GM19467 (cell line): ENCODE measurements at regions not wholly inside any gene's neighbourhood (a gene's known extent, or its start where the extent isn't known, plus 50 kb on each side); places are given as distances from the start of the nearest gene placed in this dataset.

Source experiments
- ATAC-seq: cut with Tn5 transposase; IDR thresholded peaks from one replicate; pipeline ENCODE4 v1.9.1; 2021; ENCODE audit warnings: mild to moderate bottlenecking, moderate library complexity; ENCODE audit not compliant: unreplicated experiment

DNA sequence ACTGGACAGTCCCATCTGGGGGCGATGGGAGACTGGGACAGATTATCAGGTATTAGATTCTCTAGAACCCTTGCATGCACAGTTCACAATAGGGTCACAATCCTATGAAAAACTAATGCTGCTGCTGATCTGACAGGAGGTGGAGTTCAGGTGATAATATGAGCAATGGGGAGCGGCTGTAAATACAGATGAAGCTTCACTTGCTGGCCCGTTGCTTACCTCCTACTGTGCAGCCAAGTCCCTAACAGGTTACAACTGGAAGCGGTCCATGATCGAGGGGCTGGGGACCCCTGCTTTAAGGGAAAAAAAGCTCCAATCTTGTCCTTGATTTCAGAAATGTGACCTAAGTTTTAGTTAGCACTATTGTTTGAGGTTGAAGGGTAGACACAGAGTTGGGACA lies 175.2 kb downstream of the ZNF330 start:
- no peak for ATAC-seq

DNA sequence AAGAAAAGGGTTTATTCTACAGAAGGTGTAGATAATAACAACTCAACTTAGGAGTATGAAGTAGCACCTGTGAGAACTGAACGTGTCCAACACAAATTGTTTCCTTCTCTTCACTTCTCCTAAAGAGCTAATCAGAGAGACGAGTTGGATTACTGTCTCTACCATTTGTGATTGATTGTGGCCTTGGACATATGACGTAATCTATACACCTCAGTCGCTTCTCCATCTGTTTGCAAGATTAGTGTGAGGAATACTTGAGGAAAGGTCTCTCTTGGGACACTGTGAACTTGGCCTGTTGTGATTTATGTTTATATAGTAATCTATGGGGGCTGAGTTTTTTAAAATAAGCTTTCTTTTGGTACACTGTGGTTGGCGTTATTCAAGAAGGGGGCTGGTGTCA lies 182.0 kb downstream of the ZNF330 start:
- no peak for ATAC-seq

DNA sequence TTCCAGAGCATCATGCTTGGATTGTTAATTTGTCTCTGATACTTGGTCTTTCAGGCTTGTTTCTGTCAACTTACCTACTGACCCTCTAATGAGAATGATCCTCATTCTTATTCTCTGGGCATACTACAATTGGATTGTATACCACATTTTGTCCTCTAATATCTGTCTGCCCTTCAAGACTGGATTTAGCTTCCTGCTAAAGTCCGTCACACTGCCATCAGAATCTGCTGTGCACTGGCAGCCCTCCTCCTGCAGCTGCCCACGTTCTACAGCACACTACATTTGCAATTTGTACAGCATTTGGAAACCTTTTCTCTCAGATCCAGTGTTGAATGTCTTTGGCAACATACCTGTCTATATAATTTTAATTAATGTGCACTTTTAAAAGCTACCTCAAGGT lies 183.1 kb downstream of the ZNF330 start:
- no peak for ATAC-seq

DNA sequence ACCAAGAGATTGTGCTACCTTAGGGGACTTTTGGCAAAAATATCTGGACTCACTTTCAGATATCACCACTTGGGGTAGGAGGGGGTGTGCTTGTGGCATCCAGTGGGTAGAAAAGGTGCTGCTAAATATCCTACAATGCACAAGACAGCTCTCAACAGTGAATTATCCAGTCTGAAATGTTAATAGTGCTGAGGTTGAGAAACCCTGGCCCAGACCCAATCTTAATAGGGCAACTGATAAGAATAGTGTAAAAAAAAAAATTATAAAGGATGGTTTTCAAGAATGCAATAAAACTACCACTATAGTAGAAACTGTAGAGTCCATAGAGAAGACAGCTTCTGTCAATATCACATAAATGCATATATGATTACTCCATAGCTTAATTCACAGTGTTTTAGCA lies 185.5 kb downstream of the ZNF330 start:
- no peak for ATAC-seq

DNA sequence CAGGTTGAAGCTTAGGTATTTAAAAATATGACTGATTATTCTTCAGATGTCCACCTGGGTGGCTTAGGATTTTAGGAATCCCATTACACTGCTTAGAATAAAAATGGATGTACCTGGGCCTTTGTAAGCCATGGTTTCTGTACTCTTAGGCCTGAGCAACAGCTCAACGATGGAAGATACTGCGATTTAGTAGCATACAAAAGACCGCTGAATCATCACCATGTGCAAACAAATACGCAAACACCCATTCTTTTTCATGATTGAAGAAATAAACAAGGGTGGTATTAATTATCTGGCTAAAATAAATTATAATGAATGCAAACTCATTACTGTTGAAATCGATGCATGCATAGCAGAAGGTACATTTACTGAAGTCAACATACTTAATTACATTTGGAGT lies 188.9 kb downstream of the ZNF330 start:
- ATAC-seq = no peak

DNA sequence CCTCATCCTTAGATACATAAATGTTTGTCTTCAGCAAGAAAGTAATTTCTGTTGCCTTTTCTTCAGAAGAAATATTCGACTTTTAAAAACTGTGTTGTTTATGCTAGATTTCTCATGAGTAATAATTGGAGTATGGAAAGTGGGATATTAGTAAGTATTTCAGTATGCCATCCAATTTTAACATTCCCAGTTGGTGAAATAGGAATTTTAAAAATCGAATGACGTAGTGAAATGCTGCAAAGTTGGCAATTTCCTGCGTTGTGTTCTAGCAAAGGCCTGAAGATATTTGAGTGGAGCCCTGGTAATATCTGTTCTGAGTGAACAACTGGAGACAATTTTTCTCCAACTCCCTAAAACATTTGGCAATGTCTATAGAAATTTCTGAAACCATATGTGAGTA lies 190.1 kb downstream of the ZNF330 start:
- no peak for ATAC-seq

DNA sequence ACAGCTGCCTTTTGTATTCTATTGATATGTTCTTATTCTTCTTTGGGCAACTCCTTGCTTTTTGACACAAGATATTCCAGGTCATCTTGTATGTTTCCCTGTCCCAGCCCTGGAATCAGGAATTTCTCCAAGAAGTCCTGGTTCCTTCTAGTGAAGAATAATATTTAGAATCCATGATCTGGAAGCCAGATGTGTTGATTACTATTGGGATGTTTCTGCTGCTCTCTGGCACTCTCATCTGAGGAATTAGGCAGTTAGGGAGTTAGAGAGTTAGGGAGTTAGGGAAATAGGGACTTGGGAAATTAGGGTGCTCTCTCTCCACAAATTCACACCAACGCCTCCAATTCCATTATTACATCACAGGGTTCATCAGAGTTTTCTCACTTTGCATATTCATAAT lies 191.2 kb downstream of the ZNF330 start:
- ATAC-seq = no peak

GRCh38 chr4:141413366-141413765 lies 192.7 kb downstream of the ZNF330 start:
- ATAC-seq = no peak

DNA sequence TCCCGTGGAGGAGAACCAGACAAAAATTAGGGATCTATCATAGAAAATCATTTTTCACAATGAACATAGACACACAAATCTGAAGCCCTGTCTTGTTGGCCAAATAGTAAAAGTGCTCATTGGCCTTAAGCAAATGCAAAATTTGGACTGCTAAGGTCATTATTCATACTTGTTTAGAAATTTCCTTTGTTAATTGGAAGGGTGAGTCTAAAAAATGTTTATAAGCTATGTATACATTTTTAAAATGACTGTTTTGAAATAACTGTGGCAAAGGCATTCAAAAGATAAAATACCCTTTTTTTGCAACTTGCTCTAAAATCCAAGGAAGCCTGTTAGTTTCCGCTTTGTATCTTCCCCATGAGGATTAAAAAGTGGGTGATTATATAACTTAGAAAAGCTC lies 195.0 kb downstream of the ZNF330 start:
- ATAC-seq = no peak

DNA sequence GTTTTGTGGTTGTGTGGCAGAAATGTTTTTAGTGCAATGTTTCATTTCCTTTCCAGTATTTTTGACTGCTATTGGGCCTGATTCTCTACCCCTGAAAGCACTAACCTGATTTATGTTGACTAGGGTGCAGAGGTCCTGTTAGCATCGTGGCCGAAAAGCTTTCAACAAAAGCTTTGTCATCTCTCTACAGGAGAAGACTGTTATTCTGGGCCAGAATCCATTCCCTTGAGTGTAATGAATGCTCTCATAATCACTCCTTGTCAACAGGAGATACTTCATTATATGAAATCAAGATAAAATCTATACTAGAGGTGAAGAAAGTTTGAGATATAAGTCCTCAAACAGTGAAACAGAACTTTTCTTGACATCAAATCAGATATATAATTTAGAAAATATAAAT lies 195.5 kb downstream of the ZNF330 start:
- ATAC-seq = no peak

GRCh38 chr4:141416677-141417363 lies 196.1 kb downstream of the ZNF330 start:
- no peak for ATAC-seq

DNA sequence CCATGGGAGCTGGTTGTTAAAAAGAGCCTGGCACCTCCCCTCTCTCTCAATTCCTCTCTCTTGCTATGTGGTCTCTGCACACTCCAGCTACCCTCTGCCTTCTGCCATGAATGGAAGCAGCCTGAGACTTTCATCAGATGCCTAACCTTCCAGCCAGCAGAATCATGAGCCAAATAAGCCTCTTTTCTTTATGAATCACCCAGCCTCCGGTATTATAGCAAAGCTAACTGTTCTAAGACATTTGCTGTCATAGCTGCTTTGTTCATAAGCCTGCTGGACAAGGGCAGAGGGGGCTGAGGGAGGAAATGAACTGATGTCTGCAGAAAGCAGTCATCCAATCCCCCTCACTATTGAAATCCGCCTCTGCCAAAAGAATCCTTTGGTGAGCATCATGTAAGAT lies 196.7 kb downstream of the ZNF330 start:
- ATAC-seq = no peak

- no peak for ATAC-seq
These were observed 204.4 kb downstream of the ZNF330 start for GRCh38 chr4:141425124-141425523.

DNA sequence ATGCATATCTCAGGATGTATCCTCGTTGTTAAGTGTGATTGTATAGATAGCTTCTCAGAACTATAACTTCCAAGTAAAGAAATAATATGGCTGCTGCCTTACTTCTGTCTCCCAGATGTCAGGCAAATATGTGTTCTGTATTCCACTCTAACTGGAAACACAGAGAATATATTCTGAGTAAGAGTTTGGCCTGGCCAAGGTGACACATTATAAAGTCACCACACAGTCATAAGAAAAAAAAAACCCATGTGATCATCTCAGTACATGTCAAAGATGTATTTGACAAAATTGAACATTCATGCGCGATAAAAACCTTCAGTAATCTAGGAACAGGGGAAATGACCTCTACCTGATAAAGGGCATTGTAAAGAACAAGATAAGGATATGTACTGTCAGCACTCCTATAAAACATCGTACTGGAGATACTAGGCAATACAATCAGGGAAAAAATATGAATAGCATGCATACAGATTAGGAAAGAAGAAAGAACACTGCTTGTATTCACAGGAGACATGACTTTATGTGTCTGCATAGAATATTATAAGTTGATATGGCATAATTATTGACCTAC lies 207.1 kb downstream of the ZNF330 start:
- no peak for ATAC-seq

GRCh38 chr4:141429933-141430332 lies 206.4 kb upstream of the IL15 start:
- no peak for ATAC-seq

DNA sequence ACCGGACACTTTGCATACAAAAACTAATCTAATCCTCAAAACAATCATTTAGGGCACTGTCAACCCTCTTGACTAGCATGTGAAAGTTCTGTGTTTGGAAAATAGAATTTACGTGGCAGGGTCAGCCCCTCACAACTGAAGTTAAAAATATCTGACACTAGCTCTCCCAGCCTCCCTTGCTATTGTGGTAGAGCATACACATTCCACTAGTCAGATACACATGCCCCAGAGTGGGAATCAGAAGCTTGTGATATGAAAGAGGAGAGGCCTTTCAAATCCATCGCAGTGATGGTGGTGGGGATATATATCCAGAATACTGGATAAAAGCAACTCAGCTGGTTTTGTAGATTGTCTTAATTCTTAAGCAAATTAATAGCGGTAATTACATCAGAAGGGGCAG lies 205.7 kb upstream of the IL15 start:
- ATAC-seq = no peak

GRCh38 chr4:141432000-141432712 lies 204.2 kb upstream of the IL15 start:
- no peak for ATAC-seq

DNA sequence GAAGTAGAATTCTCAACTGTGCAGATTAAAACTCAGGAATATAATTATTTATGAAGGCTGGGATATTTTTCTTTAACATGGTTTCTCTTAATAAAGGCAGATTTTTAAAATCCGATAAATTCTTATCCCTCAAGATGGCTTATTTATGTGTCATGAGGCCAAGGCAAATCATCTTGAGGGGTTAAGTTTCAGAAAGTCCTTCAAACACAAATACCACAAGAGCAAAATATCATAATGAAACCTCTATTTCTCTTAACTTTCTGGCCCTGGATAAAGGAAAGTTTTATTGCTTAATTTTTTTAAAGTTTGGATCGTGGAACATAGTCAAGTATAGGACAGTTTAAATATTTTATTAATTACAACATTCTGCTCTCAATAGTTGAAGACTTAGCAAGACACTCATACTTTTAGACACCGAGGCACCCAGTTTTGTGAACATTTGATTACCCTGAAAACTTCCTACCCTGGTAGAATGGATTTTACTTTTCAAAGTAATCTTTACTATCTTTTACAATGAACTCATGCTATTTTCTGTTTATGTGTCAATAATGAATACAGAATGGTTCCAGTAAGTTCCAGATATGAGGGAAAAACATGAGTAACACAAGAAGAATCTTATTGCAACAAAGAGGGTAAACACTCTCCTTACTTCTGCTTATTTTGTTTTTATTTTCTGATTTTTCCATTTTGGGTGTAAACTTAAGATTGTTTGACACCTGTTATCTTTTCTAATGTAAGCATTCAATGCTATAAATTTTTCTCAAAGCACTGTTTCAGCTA lies 200.7 kb upstream of the IL15 start:
- no peak for ATAC-seq

GRCh38 chr4:141439223-141439622 lies 197.2 kb upstream of the IL15 start:
- ATAC-seq = no peak

GRCh38 chr4:141447761-141448160 lies 188.6 kb upstream of the IL15 start:
- no peak for ATAC-seq

- no peak for ATAC-seq
These were observed 187.9 kb upstream of the IL15 start for GRCh38 chr4:141448490-141448889.

DNA sequence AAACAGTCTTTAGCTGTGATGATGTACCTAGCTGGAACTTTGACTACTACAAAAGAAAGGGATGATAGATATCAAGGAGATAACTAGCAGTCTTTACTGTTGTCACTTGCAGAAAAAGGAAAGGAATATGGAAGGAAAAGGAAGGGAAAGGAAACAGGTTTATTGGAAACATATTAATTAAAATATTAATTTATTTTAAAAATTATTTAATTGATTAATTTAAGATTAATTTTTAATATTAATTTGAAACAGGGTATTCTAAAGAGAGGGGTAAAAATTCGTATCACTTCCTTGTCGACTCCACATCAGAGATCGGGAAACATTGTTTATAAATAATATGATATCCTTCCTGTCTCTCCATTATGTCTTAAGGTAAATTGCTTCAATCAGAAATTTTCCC lies 186.5 kb upstream of the IL15 start:
- no peak for ATAC-seq
